EH (cell line): ENCODE measurements at regions not wholly inside any gene's neighbourhood (a gene's known extent, or its start where the extent isn't known, plus 50 kb on each side); places are given as distances from the start of the nearest gene placed in this dataset.
"Not testable (repeated sequence)": the region's sequence is repeated elsewhere in the genome, so short reads cannot be mapped to it uniquely, and the experiment has no call there.

ENCODE experiments used
- DNase-seq: peaks from one replicate; pipeline ENCODE4 v3.0.0-alpha.2; 2015; ENCODE audit warnings: low read depth

GRCh38 chr3:26375843-26376530, 246.6 kb upstream of the LRRC3B start:
- no peak for DNase-seq

GRCh38 chr3:26381411-26381810, 241.2 kb upstream of the LRRC3B start:
- no peak for DNase-seq

- no peak for DNase-seq
Measured at GRCh38 chr3:26406636-26407035, 215.9 kb upstream of the LRRC3B start.

- no peak for DNase-seq
Measured at GRCh38 chr3:26418553-26418952, 204.0 kb upstream of the LRRC3B start.

GRCh38 chr3:26422415-26422814, 200.2 kb upstream of the LRRC3B start:
- no peak for DNase-seq

- DNase-seq = no peak
Measured at GRCh38 chr3:26425076-26425475, 197.5 kb upstream of the LRRC3B start.

- DNase-seq = no peak
Measured at GRCh38 chr3:26428992-26429391, 193.6 kb upstream of the LRRC3B start.

GRCh38 chr3:26437678-26438077, 184.9 kb upstream of the LRRC3B start:
- peak; percentile 36 for DNase-seq

GRCh38 chr3:26438325-26438940, 184.1 kb upstream of the LRRC3B start:
- no peak for DNase-seq

- DNase-seq = no peak
Measured at GRCh38 chr3:26438981-26439884, 183.3 kb upstream of the LRRC3B start.

GRCh38 chr3:26449996-26450395, 172.6 kb upstream of the LRRC3B start:
- no peak for DNase-seq

- no peak for DNase-seq
Measured at GRCh38 chr3:26452363-26452762, 170.2 kb upstream of the LRRC3B start.

GRCh38 chr3:26460985-26461384, 161.6 kb upstream of the LRRC3B start:
- no peak for DNase-seq

- no peak for DNase-seq
Measured at GRCh38 chr3:26472345-26472744, 150.2 kb upstream of the LRRC3B start.

- no peak for DNase-seq
Measured at GRCh38 chr3:26474706-26475105, 147.9 kb upstream of the LRRC3B start.

GRCh38 chr3:26480377-26480776, 142.2 kb upstream of the LRRC3B start:
- DNase-seq = no peak

- DNase-seq = no peak
Measured at GRCh38 chr3:26484140-26484539, 138.4 kb upstream of the LRRC3B start.

- DNase-seq = no peak
Measured at GRCh38 chr3:26498271-26498670, 124.3 kb upstream of the LRRC3B start.

GRCh38 chr3:26505399-26505798, 117.2 kb upstream of the LRRC3B start:
- DNase-seq = no peak

- DNase-seq = not testable (repeated sequence)
Measured at GRCh38 chr3:26514445-26515029, 108.0 kb upstream of the LRRC3B start.

- DNase-seq = no peak
Measured at GRCh38 chr3:26515351-26515750, 107.2 kb upstream of the LRRC3B start.

GRCh38 chr3:26521261-26521660, 101.3 kb upstream of the LRRC3B start:
- DNase-seq = no peak

- no peak for DNase-seq
Measured at GRCh38 chr3:26522919-26523318, 99.7 kb upstream of the LRRC3B start.
